ENCODE measurements at regions not wholly inside any gene's neighbourhood (a gene's known extent, or its start where the extent isn't known, plus 50 kb on each side); places are given as distances from the start of the nearest gene placed in this dataset.

DNA sequence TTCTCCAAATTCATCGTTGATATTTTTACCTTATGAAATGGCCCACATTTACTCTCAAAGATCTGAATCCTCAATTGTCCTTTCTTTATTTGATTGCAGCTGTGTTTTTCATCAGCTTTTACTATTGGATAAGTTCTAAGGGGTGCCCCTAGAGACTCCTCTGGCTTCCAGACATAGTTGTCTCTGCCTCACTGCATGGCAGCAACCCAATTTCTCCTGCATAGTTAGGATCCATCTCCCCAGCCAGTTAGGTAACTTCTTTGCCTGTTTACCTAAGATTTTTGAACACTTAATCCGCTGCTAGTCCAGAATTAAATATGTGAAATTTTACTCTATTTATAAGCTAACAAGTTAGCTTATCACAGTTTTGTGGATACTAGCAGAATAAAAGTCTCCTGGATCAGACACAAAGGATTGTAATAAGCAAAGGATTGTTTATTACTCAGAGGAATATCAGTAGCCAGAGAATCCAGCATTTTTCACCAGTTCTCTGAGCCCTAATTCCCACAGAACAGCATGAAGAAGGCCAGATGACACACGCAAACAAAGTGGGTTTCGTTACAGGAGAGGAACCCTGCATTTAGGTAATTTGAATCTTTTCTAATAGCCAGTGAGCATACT, 101.1 kb downstream of the BBS10 start:
- TF ChIP-seq, protein P1, sequence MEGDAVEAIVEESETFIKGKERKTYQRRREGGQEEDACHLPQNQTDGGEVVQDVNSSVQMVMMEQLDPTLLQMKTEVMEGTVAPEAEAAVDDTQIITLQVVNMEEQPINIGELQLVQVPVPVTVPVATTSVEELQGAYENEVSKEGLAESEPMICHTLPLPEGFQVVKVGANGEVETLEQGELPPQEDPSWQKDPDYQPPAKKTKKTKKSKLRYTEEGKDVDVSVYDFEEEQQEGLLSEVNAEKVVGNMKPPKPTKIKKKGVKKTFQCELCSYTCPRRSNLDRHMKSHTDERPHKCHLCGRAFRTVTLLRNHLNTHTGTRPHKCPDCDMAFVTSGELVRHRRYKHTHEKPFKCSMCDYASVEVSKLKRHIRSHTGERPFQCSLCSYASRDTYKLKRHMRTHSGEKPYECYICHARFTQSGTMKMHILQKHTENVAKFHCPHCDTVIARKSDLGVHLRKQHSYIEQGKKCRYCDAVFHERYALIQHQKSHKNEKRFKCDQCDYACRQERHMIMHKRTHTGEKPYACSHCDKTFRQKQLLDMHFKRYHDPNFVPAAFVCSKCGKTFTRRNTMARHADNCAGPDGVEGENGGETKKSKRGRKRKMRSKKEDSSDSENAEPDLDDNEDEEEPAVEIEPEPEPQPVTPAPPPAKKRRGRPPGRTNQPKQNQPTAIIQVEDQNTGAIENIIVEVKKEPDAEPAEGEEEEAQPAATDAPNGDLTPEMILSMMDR (IDR thresholded peaks at IDR 0.05) = no peak
- no peak for TF ChIP-seq POLR2A (IDR thresholded peaks at IDR 0.05)
